ENCODE measurements at regions not wholly inside any gene's neighbourhood (a gene's known extent, or its start where the extent isn't known, plus 50 kb on each side); places are given as distances from the start of the nearest gene placed in this dataset.
"Not testable (repeated sequence)": the region's sequence is repeated elsewhere in the genome, so short reads cannot be mapped to it uniquely, and the experiment has no call there.

- DNase-seq (ENCODE audit: low spot score): no peak
Measured at GRCh38 chr6:73943930-73944652, 248.1 kb downstream of the CD109 start.

GRCh38 chr6:73943411-73943810 lies 247.4 kb downstream of the CD109 start:
- no peak for DNase-seq (ENCODE audit: low spot score)

- no peak for DNase-seq (ENCODE audit: low spot score)
Measured at GRCh38 chr6:73942592-73943186, 246.7 kb downstream of the CD109 start.

GRCh38 chr6:73941892-73942291 lies 245.9 kb downstream of the CD109 start:
- no peak for DNase-seq (ENCODE audit: low spot score)

GRCh38 chr6:73937805-73938204 lies 241.8 kb downstream of the CD109 start:
- no peak for DNase-seq (ENCODE audit: low spot score)

GRCh38 chr6:73932866-73933265 lies 236.9 kb downstream of the CD109 start:
- no peak for DNase-seq (ENCODE audit: low spot score)

GRCh38 chr6:73929405-73929804 lies 233.4 kb downstream of the CD109 start:
- no peak for DNase-seq (ENCODE audit: low spot score)

- DNase-seq (ENCODE audit: low spot score): no peak
Measured at GRCh38 chr6:73927421-73927820, 231.4 kb downstream of the CD109 start.

- not testable (repeated sequence) for DNase-seq (ENCODE audit: low spot score)
Measured at GRCh38 chr6:73925703-73926102, 229.7 kb downstream of the CD109 start.

- DNase-seq (ENCODE audit: low spot score): no peak
Measured at GRCh38 chr6:73923905-73924485, 228.0 kb downstream of the CD109 start.

- DNase-seq (ENCODE audit: low spot score): no peak
Measured at GRCh38 chr6:73903155-73903554, 207.2 kb downstream of the CD109 start.

GRCh38 chr6:73901986-73902385 lies 206.0 kb downstream of the CD109 start:
- DNase-seq (ENCODE audit: low spot score): no peak

- DNase-seq (ENCODE audit: low spot score): no peak
Measured at GRCh38 chr6:73901311-73901710, 205.3 kb downstream of the CD109 start.

- no peak for DNase-seq (ENCODE audit: low spot score)
Measured at GRCh38 chr6:73898599-73898998, 202.6 kb downstream of the CD109 start.

GRCh38 chr6:73893696-73894095 lies 197.7 kb downstream of the CD109 start:
- no peak for DNase-seq (ENCODE audit: low spot score)

GRCh38 chr6:73888050-73888449 lies 192.0 kb downstream of the CD109 start:
- DNase-seq (ENCODE audit: low spot score): no peak

GRCh38 chr6:73885393-73885792 lies 189.4 kb downstream of the CD109 start:
- no peak for DNase-seq (ENCODE audit: low spot score)

GRCh38 chr6:73884540-73884939 lies 188.5 kb downstream of the CD109 start:
- no peak for DNase-seq (ENCODE audit: low spot score)

- no peak for DNase-seq (ENCODE audit: low spot score)
Measured at GRCh38 chr6:73879501-73880293, 183.7 kb downstream of the CD109 start.

GRCh38 chr6:73878403-73878802 lies 182.4 kb downstream of the CD109 start:
- no peak for DNase-seq (ENCODE audit: low spot score)

Data from pons (tissue), 1 donor.